HEK293 (cell line): ENCODE measurements at regions not wholly inside any gene's neighbourhood (a gene's known extent, or its start where the extent isn't known, plus 50 kb on each side); places are given as distances from the start of the nearest gene placed in this dataset.

Experiments used
- BCL11A ChIP-seq: fragments of 450-650 bp; formaldehyde crosslinking; IDR thresholded peaks from 2 replicates; pipeline ENCODE4 v1.5.1; 2016; ENCODE audit warnings: low read depth, missing biosample characterization, missing genetic modification characterization
- ZFP37 ChIP-seq: fragments of 450-650 bp; formaldehyde crosslinking; IDR thresholded peaks from 2 replicates; pipeline ENCODE4 v1.5.1; 2016; ENCODE audit warnings: missing biosample characterization, missing genetic modification characterization
- ZNF10 ChIP-seq: fragments of 450-650 bp; formaldehyde crosslinking; IDR thresholded peaks from 2 replicates; pipeline ENCODE4 v1.5.1; 2017; ENCODE audit warnings: missing biosample characterization, missing genetic modification characterization
- ZNF19 ChIP-seq: fragments of 450-650 bp; formaldehyde crosslinking; IDR thresholded peaks from 2 replicates; pipeline ENCODE4; 2016; ENCODE audit warnings: missing biosample characterization, missing genetic modification characterization, low read depth
- ZNF302 ChIP-seq: fragments of 450-650 bp; formaldehyde crosslinking; IDR thresholded peaks from 2 replicates; pipeline ENCODE4 v1.5.1; 2016; ENCODE audit warnings: missing biosample characterization, missing genetic modification characterization, low read depth
- ZNF548 ChIP-seq: fragments of 450-650 bp; formaldehyde crosslinking; IDR thresholded peaks from 2 replicates; pipeline ENCODE4 v1.5.1; 2016; ENCODE audit warnings: missing biosample characterization, missing genetic modification characterization
- ZSCAN5A ChIP-seq: fragments of 450-650 bp; formaldehyde crosslinking; IDR thresholded peaks from 2 replicates; pipeline ENCODE4 v1.5.1; 2016; ENCODE audit warnings: missing biosample characterization, missing genetic modification characterization
- TF ChIP-seq, protein P1 (sequence below): fragments of 450-650 bp; formaldehyde crosslinking; IDR thresholded peaks from 2 replicates; pipeline ENCODE4 v1.5.1; 2016; ENCODE audit warnings: missing biosample characterization, missing genetic modification characterization

- TF ChIP-seq ZSCAN5A: no peak
- no peak for TF ChIP-seq ZNF302
- TF ChIP-seq, protein P1, sequence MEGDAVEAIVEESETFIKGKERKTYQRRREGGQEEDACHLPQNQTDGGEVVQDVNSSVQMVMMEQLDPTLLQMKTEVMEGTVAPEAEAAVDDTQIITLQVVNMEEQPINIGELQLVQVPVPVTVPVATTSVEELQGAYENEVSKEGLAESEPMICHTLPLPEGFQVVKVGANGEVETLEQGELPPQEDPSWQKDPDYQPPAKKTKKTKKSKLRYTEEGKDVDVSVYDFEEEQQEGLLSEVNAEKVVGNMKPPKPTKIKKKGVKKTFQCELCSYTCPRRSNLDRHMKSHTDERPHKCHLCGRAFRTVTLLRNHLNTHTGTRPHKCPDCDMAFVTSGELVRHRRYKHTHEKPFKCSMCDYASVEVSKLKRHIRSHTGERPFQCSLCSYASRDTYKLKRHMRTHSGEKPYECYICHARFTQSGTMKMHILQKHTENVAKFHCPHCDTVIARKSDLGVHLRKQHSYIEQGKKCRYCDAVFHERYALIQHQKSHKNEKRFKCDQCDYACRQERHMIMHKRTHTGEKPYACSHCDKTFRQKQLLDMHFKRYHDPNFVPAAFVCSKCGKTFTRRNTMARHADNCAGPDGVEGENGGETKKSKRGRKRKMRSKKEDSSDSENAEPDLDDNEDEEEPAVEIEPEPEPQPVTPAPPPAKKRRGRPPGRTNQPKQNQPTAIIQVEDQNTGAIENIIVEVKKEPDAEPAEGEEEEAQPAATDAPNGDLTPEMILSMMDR: no peak
- no peak for TF ChIP-seq ZNF10 (tag by site-specific recombination)
- no peak for TF ChIP-seq ZNF19 (tag by site-specific recombination)
- no peak for TF ChIP-seq ZNF548 (tag by site-specific recombination)
- TF ChIP-seq BCL11A (tag by site-specific recombination): no peak
- no peak for TF ChIP-seq ZFP37 (tag by site-specific recombination)
Measured at GRCh38 chr15:93870583-93870982, 360.8 kb upstream of the MCTP2 start.
